DND-41 (cell line): ENCODE measurements at regions not wholly inside any gene's neighbourhood (a gene's known extent, or its start where the extent isn't known, plus 50 kb on each side); places are given as distances from the start of the nearest gene placed in this dataset.

Experiments
- ATAC-seq: fragments of 200-7000 bp; cut with Tn5 transposase; 3 replicates; pipeline ENCODE4 v1.9.1; 2021; ENCODE audit warnings: low read depth; ENCODE audit not compliant: insufficient read depth
- DNase-seq: peaks from one replicate; pipeline ENCODE4 v3.0.0-alpha.2; 2020
- H2AFZ ChIP-seq: 2 replicates; pipeline ENCODE4 v1.6.0; 2012; ENCODE audit warnings: low read depth, low read length
- H3K27ac ChIP-seq: 2 replicates; pipeline ENCODE4 v1.5.1; 2012; ENCODE audit warnings: low read length, inconsistent platforms
- H3K27me3 ChIP-seq: fragments of 200-600 bp; sonication (generic); 2 replicates; pipeline ENCODE4 v1.6.0; 2012; ENCODE audit warnings: low read length, mild to moderate bottlenecking, inconsistent platforms; ENCODE audit not compliant: insufficient read depth, poor library complexity
- H3K36me3 ChIP-seq: 2 replicates; pipeline ENCODE4 v1.5.1; 2012; ENCODE audit warnings: low read length, inconsistent platforms; ENCODE audit not compliant: insufficient read depth
- H3K4me1 ChIP-seq: 2 replicates; pipeline ENCODE4 v1.5.1; 2012; ENCODE audit warnings: mild to moderate bottlenecking, low read length; ENCODE audit not compliant: insufficient read depth
- H3K4me2 ChIP-seq: 2 replicates; pipeline ENCODE4 v1.6.0; 2012; ENCODE audit warnings: mild to moderate bottlenecking, moderate library complexity, low read length, inconsistent platforms; ENCODE audit not compliant: insufficient read depth
- H3K4me3 ChIP-seq, 2 experiments: fragments of 200-600 bp in 1 of 2; shearing (Covaris generic) in 1 of 2; 2 replicates each; pipeline ENCODE4 v1.5.1; 2012 to 2016; ENCODE audit warnings: inconsistent platforms in 2 of 2, low read length in 2 of 2, mild to moderate bottlenecking in 2 of 2, low read depth in 1 of 2, moderate library complexity in 1 of 2
- H3K79me2 ChIP-seq: 2 replicates; pipeline ENCODE4 v1.6.0; 2012; ENCODE audit warnings: low read length, inconsistent platforms; ENCODE audit not compliant: insufficient read depth
- H3K9ac ChIP-seq: 2 replicates; pipeline ENCODE4 v1.6.0; 2012; ENCODE audit warnings: low read depth, mild to moderate bottlenecking, inconsistent platforms, low read length, moderate library complexity
- H3K9me3 ChIP-seq: 2 replicates; pipeline ENCODE4 v1.5.1; 2012; ENCODE audit warnings: low read length, moderate library complexity, mild to moderate bottlenecking, inconsistent platforms; ENCODE audit not compliant: insufficient read depth, severe bottlenecking
- H4K20me1 ChIP-seq: 2 replicates; pipeline ENCODE4 v1.6.0; 2012; ENCODE audit warnings: low read length; ENCODE audit not compliant: insufficient read depth
- CTCF ChIP-seq: IDR thresholded peaks from 2 replicates; pipeline ENCODE4 v1.5.1; 2012; ENCODE audit warnings: borderline replicate concordance, low read length, moderate library complexity, mild to moderate bottlenecking; ENCODE audit not compliant: poor library complexity, severe bottlenecking; ENCODE audit errors: extremely low read depth
- EZH2 ChIP-seq: IDR thresholded peaks from 3 replicates; pipeline ENCODE4 v1.6.1; 2012; ENCODE audit warnings: borderline replicate concordance, low read depth, mild to moderate bottlenecking, moderate library complexity, low read length, inconsistent platforms; ENCODE audit not compliant: severe bottlenecking

- H2AFZ ChIP-seq, result no peak overlapping the region
- no peaks in the 10 kb centered on the region for H4K20me1 ChIP-seq
- no peaks in the 10 kb centered on the region for H3K79me2 ChIP-seq
- H3K4me2 ChIP-seq, result no peak overlapping the region
- H3K27ac ChIP-seq, result no peak overlapping the region
- no peaks in the 10 kb centered on the region for H3K27me3 ChIP-seq
- no peak for TF ChIP-seq CTCF
- no peak for TF ChIP-seq EZH2
- no peaks in the 10 kb centered on the region for H3K9me3 ChIP-seq
- ATAC-seq (no peak), DNase-seq (no peak)
- no peaks in the 10 kb centered on the region for H3K36me3 ChIP-seq
- no peak overlapping the region for H3K4me3 ChIP-seq
- H3K9ac ChIP-seq, result no peak overlapping the region
- H3K4me1 ChIP-seq, result peaks cover 3% of the 10 kb centered on the region; the same call in 1 of the 2 replicates
These were observed 70.8 kb upstream of the FREM3 start for GRCh38 chr4:143771269-143771668.

- Histone ChIP-seq H3K36me3 (no peaks in the 10 kb centered on the region), H2AFZ (no peak overlapping the region), H3K27me3 (no peaks in the 10 kb centered on the region), H3K4me3 (no peak overlapping the region), H4K20me1 (no peaks in the 10 kb centered on the region), H3K9ac (no peak overlapping the region), H3K4me2 (no peak overlapping the region), H3K9me3 (no peaks in the 10 kb centered on the region), H3K4me1 (no peaks in the 10 kb centered on the region), H3K79me2 (no peaks in the 10 kb centered on the region), H3K27ac (no peak overlapping the region)
- ATAC-seq (no peak), DNase-seq (no peak)
- TF ChIP-seq CTCF (no peak), EZH2 (no peak)
These were observed 67.6 kb upstream of the FREM3 start for GRCh38 chr4:143768007-143768591.

GRCh38 chr4:143763587-143763986 is 63.1 kb upstream of the FREM3 start:
- Histone ChIP-seq H3K4me2 (no peak overlapping the region), H3K9me3 (no peaks in the 10 kb centered on the region), H3K27me3 (no peaks in the 10 kb centered on the region), H3K79me2 (no peaks in the 10 kb centered on the region), H4K20me1 (no peaks in the 10 kb centered on the region), H3K27ac (no peak overlapping the region), H3K9ac (no peak overlapping the region), H3K4me1 (no peaks in the 10 kb centered on the region), H3K36me3 (no peaks in the 10 kb centered on the region), H3K4me3 (no peak overlapping the region), H2AFZ (no peak overlapping the region)
- TF ChIP-seq EZH2, result no peak
- TF ChIP-seq CTCF, result no peak
- DNase-seq (no peak), ATAC-seq (no peak)
